Inflammatory macrophage treated with lipopolysaccharide for 1 hour (primary cell): ENCODE measurements at regions not wholly inside any gene's neighbourhood (a gene's known extent, or its start where the extent isn't known, plus 50 kb on each side); places are given as distances from the start of the nearest gene placed in this dataset.
A peak's percentile ranks its signal among the peaks of the same experiment; 100 is the strongest.
"Not testable (repeated sequence)": the region's sequence is repeated elsewhere in the genome, so short reads cannot be mapped to it uniquely, and the experiment has no call there.

Experiments used
- DNase-seq, 2 donors: peaks; one replicate each; pipeline ENCODE4 v3.0.0-alpha.2; 2020 to 2022

- DNase-seq: no peak
These were observed 186.0 kb upstream of the KBTBD8 start for GRCh38 chr3:66812136-66812535.

GRCh38 chr3:66812741-66813140 lies 185.4 kb upstream of the KBTBD8 start:
- no peak for DNase-seq

- DNase-seq: peak; percentile 37 to 88
These were observed 181.9 kb upstream of the KBTBD8 start for GRCh38 chr3:66816090-66816761.

DNA sequence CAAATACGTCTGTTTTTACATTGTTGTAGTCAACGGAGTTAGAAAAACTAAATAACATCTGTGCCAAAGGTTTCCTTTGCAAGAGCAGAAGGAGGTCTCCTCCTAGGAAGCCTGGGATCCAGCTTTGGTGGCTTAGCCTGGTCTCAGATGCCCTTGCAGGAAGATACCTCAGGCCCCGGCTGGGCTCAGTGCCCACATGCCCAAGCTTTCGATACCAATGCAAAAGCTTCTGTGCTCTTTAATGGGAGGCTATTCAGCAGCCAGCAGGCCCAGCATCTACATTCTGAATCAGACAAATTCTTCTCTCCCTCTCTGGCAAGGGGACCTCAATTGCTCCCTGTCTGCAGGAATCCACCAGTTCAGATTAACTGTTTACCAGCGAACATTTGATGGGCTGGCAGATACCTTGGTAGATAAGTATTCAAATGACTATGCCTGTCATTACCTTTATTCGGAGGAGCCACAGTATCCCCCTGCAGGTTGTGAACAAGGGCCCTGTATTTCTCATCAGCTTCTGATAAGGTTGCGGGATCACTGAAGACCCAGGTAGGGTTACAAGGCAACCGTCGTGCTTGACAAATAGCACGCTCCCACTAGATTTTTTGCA lies 180.1 kb upstream of the KBTBD8 start:
- no peak for DNase-seq

GRCh38 chr3:66819993-66820501 lies 178.1 kb upstream of the KBTBD8 start:
- peak; percentile 1 to 6 for DNase-seq

- DNase-seq: peak; percentile 8 to 49
These were observed 175.7 kb upstream of the KBTBD8 start for GRCh38 chr3:66822186-66823008.

DNA sequence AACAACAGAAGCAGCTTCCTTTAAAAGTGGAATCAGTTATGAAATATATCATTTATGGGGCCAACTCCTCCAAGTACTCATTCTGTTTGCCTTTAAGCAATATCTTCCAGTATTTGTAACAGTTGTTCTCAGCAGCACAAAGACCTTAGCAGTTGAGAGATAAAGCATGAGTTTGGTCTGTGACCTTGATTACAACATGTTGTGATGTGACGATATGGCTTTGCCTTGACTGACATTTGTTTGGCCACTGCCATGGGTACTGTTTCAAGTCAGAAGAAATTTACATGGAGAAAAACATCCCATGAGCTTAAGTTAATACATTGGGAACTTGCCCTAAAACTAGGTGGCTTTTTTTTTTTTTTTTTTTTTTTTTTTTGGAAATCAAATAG lies 175.1 kb upstream of the KBTBD8 start:
- no peak for DNase-seq

- DNase-seq: no peak
These were observed 174.6 kb upstream of the KBTBD8 start for GRCh38 chr3:66823532-66823931.

DNA sequence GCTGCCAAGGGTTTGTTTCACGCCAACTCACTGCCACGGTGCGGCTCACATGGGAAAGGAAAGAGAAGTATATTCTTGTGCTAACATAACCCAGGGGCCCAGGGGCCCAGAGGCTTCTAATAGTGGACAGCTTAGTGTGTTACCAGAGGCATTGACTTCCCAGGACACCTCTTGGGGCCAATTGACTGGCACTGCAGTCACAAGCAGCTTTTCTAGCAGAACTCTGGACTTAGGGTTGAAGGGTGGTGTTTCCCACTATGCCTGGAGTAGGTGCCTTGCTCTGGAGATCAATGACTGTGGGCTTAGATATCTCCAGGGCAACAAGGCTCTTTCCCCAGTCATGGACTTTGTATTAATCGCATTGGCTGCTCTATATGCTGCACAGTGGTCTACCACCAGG lies 172.7 kb upstream of the KBTBD8 start:
- DNase-seq: no peak

- DNase-seq: no peak
These were observed 170.4 kb upstream of the KBTBD8 start for GRCh38 chr3:66827726-66828125.

GRCh38 chr3:66828303-66828702 lies 169.8 kb upstream of the KBTBD8 start:
- no peak for DNase-seq

DNA sequence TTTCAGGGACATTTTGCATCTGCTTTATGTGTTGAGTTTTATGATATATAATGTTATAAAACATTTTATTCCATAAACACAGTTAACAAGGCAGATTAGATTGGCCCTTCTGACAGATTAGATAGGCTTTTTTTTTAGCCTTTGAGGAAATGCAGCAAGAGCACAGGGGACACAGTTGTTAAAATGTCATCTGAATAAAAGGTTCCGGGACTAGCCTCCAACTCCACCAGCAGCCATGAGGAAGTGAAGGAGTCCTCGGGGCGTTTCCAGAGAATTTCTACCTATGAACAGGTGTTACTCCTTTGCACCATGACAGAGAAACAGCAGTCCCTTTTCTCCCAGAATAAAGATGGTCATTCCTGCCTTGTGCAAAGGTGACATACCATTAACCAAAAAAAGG lies 167.8 kb upstream of the KBTBD8 start:
- no peak for DNase-seq

- no peak for DNase-seq
These were observed 166.2 kb upstream of the KBTBD8 start for GRCh38 chr3:66831931-66832330.

GRCh38 chr3:66836363-66837152 lies 161.5 kb upstream of the KBTBD8 start:
- DNase-seq: no peak

- no peak for DNase-seq
These were observed 159.4 kb upstream of the KBTBD8 start for GRCh38 chr3:66838704-66839103.

GRCh38 chr3:66839508-66839907 lies 158.6 kb upstream of the KBTBD8 start:
- no peak for DNase-seq

DNA sequence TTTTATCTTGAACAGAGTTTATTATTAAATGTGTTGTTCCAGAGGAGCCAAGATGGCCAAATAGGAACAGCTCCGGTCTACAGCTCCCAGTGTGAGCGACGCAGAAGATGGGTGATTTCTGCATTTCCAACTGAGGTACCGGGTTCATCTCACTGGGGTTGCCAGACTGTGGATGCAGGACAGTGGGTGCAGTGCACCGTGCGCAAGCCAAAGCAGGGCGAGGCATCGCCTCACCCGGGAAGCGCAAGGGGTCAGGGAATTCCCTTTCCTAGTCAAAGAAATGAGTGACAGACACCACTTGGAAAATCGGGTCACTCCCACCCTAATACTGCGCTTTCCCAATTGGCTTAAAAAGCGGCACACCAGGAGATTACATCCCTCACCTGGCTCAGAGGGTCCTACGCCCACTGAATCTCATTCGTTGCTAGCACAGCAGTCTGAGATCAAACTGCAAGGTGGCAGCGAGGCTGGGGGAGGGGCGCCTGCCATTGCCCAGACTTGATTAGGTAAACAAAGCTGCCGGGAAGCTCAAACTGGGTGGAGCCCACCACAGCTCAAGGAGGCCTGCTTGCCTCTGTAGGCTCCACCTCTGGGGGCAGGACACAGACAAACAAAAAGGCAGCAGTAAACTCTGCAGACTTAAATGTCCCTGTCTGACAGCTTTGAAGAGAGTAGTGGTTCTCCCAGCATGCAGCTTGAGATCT lies 155.2 kb upstream of the KBTBD8 start:
- DNase-seq: not testable (repeated sequence)

GRCh38 chr3:66851894-66852613 lies 146.1 kb upstream of the KBTBD8 start:
- DNase-seq: no peak

- DNase-seq: no peak
These were observed 143.4 kb upstream of the KBTBD8 start for GRCh38 chr3:66854601-66855151.

- no peak for DNase-seq
These were observed 141.6 kb upstream of the KBTBD8 start for GRCh38 chr3:66856533-66856932.

GRCh38 chr3:66858656-66859381 lies 139.3 kb upstream of the KBTBD8 start:
- DNase-seq: no peak
